Tibial nerve (tissue), 4 donors: ENCODE measurements at regions not wholly inside any gene's neighbourhood (a gene's known extent, or its start where the extent isn't known, plus 50 kb on each side); places are given as distances from the start of the nearest gene placed in this dataset.

Source experiments
- DNase-seq, 2 donors: peaks; one replicate each; pipeline ENCODE4 v3.0.0-alpha.2; 2019; ENCODE audit warnings: low spot score in 2 of 2
- H3K27ac ChIP-seq, 4 donors: fragments of 200-600 bp; sonication (generic) in 3 of 4; one replicate each; pipeline ENCODE4 v1.5.1; 2017 to 2019; ENCODE audit warnings: mild to moderate bottlenecking in 1 of 4
- H3K27me3 ChIP-seq, 2 donors: fragments of 200-600 bp; sonication (generic) in 1 of 2; one replicate each; pipeline versions ENCODE4 v1.5.1 to v1.6.0; 2017 to 2019
- H3K36me3 ChIP-seq, 3 donors: fragments of 200-600 bp; sonication (generic); one replicate each; pipeline ENCODE4 v1.5.1; 2018 to 2019
- H3K4me1 ChIP-seq, 4 donors: fragments of 200-600 bp; sonication (generic) in 3 of 4; one replicate each; pipeline ENCODE4 v1.5.1; 2017 to 2019
- H3K4me3 ChIP-seq, 4 donors: fragments of 200-600 bp; sonication (generic) in 3 of 4; one replicate each; pipeline ENCODE4 v1.5.1; 2017 to 2019; ENCODE audit warnings: mild to moderate bottlenecking in 1 of 4, moderate library complexity in 1 of 4
- H3K9me3 ChIP-seq, 4 donors: fragments of 200-600 bp; sonication (generic) in 3 of 4; one replicate each; pipeline ENCODE4 v1.5.1; 2017 to 2019
- CTCF ChIP-seq, 5 experiments: fragments of 200-600 bp in 3 of 5; fragments of 450-650 bp in 2 of 5; sonication (generic) in 3 of 5; IDR thresholded peaks; one replicate each; pipeline ENCODE4 v1.5.1; 2016 to 2019; ENCODE audit warnings: antibody characterized with exemption in 5 of 5, mild to moderate bottlenecking in 3 of 5, moderate library complexity in 2 of 5
- EP300 ChIP-seq, 2 donors: sonication (generic); formaldehyde crosslinking; IDR thresholded peaks; one replicate each; pipeline ENCODE4 v1.6.1; 2017; ENCODE audit warnings: antibody characterized with exemption in 2 of 2, mild to moderate bottlenecking in 1 of 2
- POLR2A ChIP-seq, 2 donors: fragments of 450-650 bp; IDR thresholded peaks; one replicate each; pipeline ENCODE4 v1.6.1; 2017; ENCODE audit warnings: antibody characterized with exemption in 2 of 2, mild to moderate bottlenecking in 2 of 2, moderate library complexity in 2 of 2
- WGBS, 2 donors: methylation state at CpG; one replicate each; pipeline ENCODE4 v1.1.5; 2018; 5-methylcytosine and 5-hydroxymethylcytosine counted together

GRCh38 chr15:47443839-47444238 lies 273.5 kb upstream of the SEMA6D start:
- TF ChIP-seq POLR2A (IDR thresholded peaks at IDR 0.05) (no peak), CTCF (IDR thresholded peaks at IDR 0.05) (no peak)
- no peaks in the 10 kb centered on the region for H3K27me3 ChIP-seq
- H3K4me3 ChIP-seq = no peak overlapping the region
- 76 to 89% methylated on average over 2 of the region's 2 CpGs for WGBS, 2 donors
- H3K9me3 ChIP-seq = no peaks in the 10 kb centered on the region
- no peak for DNase-seq
- no peak overlapping the region for H3K27ac ChIP-seq
- no peaks in the 10 kb centered on the region for H3K36me3 ChIP-seq
- H3K4me1 ChIP-seq = peaks cover 0 to 5% (median 0%) of the 10 kb centered on the region in 4 donors

DNA sequence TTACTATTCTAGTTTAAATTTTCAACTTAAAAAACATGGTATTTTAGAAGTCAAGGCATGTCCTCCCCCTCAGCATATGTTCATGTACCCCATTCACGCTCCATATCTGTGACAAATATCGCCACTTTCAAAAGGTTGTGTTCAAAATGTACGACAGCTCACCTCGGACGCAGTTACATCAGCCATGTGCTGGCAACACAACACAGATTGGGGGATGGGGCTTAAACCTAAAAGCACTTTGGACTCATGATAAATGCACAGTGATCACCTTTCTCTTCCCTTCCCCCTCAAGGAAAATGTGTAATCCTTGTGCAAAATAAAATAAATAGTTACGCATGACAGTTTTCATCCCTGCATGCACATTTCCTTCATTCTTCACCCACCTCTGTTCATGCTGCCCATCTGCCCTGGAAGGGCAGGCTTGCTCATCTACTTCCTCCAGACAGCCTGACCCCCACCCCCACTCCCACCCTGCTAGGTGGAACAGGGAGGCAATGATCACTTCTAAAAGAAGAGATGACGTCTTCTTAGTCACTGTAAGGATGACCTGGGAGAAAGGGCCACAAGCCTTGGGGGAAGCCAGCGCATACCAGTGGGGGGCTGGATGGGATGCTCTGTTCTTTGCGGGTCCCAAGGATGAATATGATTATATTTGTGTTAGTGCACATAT lies 271.4 kb upstream of the SEMA6D start:
- Histone ChIP-seq H3K4me3 (no peak overlapping the region), H3K9me3 (no peaks in the 10 kb centered on the region), H3K36me3 (no peaks in the 10 kb centered on the region), H3K4me1 (no peaks in the 10 kb centered on the region), H3K27ac (no peak overlapping the region), H3K27me3 (no peaks in the 10 kb centered on the region)
- TF ChIP-seq EP300 (IDR thresholded peaks at IDR 0.05) = no peak
- TF ChIP-seq POLR2A (IDR thresholded peaks at IDR 0.05) = no peak
- TF ChIP-seq CTCF (IDR thresholded peaks at IDR 0.05) = no peak
- no peak for DNase-seq
- WGBS, 2 donors = 92 to 96% methylated on average over 9 of the region's 9 CpGs

- Histone ChIP-seq H3K4me3 (no peak overlapping the region), H3K36me3 (no peaks in the 10 kb centered on the region), H3K9me3 (no peaks in the 10 kb centered on the region), H3K4me1 (no peaks in the 10 kb centered on the region), H3K27ac (no peak overlapping the region), H3K27me3 (no peaks in the 10 kb centered on the region)
- no peak for DNase-seq
- TF ChIP-seq EP300 (IDR thresholded peaks at IDR 0.05) = no peak
- TF ChIP-seq CTCF (IDR thresholded peaks at IDR 0.05) = no peak
- no peak for TF ChIP-seq POLR2A (IDR thresholded peaks at IDR 0.05)
- 86 to 90% methylated on average over 4 of the region's 4 CpGs for WGBS, 2 donors
Observed at GRCh38 chr15:47460795-47461573, 256.3 kb upstream of the SEMA6D start.

DNA sequence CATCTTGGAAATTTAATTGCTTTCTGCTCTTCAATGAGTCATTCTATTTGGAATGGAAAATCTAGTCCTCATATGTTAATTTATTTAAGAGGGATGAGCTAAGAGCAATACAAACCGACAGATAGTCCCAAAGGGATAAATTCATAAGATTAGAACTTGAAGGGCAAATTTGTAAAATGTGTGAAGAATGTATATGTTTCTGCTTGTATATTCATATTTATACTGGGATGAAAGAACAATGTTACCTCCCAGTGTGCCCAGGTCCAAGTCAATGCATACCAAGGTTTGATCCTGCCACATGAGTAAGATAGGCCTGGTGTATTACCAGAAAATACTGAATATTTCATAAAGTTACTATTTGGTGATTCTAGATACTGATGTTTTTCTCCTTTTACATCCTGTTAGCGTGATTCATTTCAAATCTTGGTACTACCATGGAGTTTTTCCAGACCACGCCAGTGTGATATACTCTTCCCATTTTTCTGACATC lies 255.6 kb upstream of the SEMA6D start:
- H3K9me3 ChIP-seq = no peaks in the 10 kb centered on the region
- no peak overlapping the region for H3K27ac ChIP-seq
- no peaks in the 10 kb centered on the region for H3K4me1 ChIP-seq
- H3K36me3 ChIP-seq = no peaks in the 10 kb centered on the region
- H3K4me3 ChIP-seq = no peak overlapping the region
- 79 to 88% methylated on average over 3 of the region's 3 CpGs for WGBS, 2 donors
- no peaks in the 10 kb centered on the region for H3K27me3 ChIP-seq
- DNase-seq = no peak
- TF ChIP-seq CTCF (IDR thresholded peaks at IDR 0.05) (no peak), POLR2A (IDR thresholded peaks at IDR 0.05) (no peak), EP300 (IDR thresholded peaks at IDR 0.05) (no peak)

GRCh38 chr15:47466357-47466756 lies 250.9 kb upstream of the SEMA6D start:
- 31 to 42% methylated on average over 1 of the region's 1 CpG for WGBS, 2 donors
- Histone ChIP-seq H3K9me3 (no peaks in the 10 kb centered on the region), H3K4me3 (no peak overlapping the region), H3K4me1 (peaks cover 0 to 2% (median under 1%) of the 10 kb centered on the region in 4 donors), H3K36me3 (no peaks in the 10 kb centered on the region), H3K27me3 (no peaks in the 10 kb centered on the region), H3K27ac (no peak overlapping the region)
- no peak for DNase-seq
- TF ChIP-seq POLR2A (IDR thresholded peaks at IDR 0.05) = no peak
- no peak for TF ChIP-seq CTCF (IDR thresholded peaks at IDR 0.05)
- TF ChIP-seq EP300 (IDR thresholded peaks at IDR 0.05) = no peak
